Fibroblast of mammary gland (primary cell): ENCODE measurements at regions not wholly inside any gene's neighbourhood (a gene's known extent, or its start where the extent isn't known, plus 50 kb on each side); places are given as distances from the start of the nearest gene placed in this dataset.

ENCODE experiments used
- DNase-seq: peaks from one replicate; pipeline ENCODE4 v3.0.0-alpha.2; 2010; ENCODE audit warnings: low read depth
- H3K4me3 ChIP-seq: 2 replicates; pipeline ENCODE4 v1.5.1; 2011; ENCODE audit warnings: low read depth, mild to moderate bottlenecking, low read length, moderate library complexity; ENCODE audit not compliant: control insufficient read depth
- TF ChIP-seq, protein P1 (sequence below): conservative IDR thresholded peaks from 2 replicates; pipeline ENCODE4 v1.5.1; 2011; ENCODE audit warnings: low read depth, low read length, inconsistent platforms; ENCODE audit not compliant: control insufficient read depth, insufficient read depth

GRCh38 chr2:21710496-21710895 is 586.7 kb downstream of the TDRD15 start:
- DNase-seq = no peak
- H3K4me3 ChIP-seq = no peak overlapping the region
- TF ChIP-seq, protein P1, sequence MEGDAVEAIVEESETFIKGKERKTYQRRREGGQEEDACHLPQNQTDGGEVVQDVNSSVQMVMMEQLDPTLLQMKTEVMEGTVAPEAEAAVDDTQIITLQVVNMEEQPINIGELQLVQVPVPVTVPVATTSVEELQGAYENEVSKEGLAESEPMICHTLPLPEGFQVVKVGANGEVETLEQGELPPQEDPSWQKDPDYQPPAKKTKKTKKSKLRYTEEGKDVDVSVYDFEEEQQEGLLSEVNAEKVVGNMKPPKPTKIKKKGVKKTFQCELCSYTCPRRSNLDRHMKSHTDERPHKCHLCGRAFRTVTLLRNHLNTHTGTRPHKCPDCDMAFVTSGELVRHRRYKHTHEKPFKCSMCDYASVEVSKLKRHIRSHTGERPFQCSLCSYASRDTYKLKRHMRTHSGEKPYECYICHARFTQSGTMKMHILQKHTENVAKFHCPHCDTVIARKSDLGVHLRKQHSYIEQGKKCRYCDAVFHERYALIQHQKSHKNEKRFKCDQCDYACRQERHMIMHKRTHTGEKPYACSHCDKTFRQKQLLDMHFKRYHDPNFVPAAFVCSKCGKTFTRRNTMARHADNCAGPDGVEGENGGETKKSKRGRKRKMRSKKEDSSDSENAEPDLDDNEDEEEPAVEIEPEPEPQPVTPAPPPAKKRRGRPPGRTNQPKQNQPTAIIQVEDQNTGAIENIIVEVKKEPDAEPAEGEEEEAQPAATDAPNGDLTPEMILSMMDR = no peak

DNA sequence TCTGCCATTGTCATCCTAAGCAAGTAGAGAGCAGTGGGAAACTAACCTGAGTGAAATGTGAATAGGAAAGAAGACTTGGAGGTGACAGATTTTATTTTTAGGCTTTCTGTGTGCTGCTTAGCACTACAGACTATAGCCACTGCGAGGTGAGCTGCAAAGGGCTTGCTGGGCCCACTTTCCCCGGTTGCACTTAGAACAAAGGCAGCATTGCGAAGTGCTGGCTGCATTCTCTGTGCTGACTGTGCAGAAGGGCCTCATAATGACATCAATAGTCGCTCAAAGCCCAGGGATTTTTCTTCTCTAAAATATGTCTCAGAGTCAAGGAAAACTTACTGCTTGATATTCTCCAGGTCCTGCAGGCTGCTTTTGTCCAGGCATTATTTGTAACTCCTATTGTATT is 592.1 kb downstream of the TDRD15 start:
- H3K4me3 ChIP-seq = no peak overlapping the region
- DNase-seq = no peak
- TF ChIP-seq, protein P1 = no peak

GRCh38 chr2:21727101-21727500 is 603.3 kb downstream of the TDRD15 start:
- H3K4me3 ChIP-seq = no peak overlapping the region
- DNase-seq = no peak
- TF ChIP-seq, protein P1 = no peak

GRCh38 chr2:21728133-21728532 is 604.4 kb downstream of the TDRD15 start:
- no peak overlapping the region for H3K4me3 ChIP-seq
- TF ChIP-seq, protein P1 = no peak
- DNase-seq = no peak

DNA sequence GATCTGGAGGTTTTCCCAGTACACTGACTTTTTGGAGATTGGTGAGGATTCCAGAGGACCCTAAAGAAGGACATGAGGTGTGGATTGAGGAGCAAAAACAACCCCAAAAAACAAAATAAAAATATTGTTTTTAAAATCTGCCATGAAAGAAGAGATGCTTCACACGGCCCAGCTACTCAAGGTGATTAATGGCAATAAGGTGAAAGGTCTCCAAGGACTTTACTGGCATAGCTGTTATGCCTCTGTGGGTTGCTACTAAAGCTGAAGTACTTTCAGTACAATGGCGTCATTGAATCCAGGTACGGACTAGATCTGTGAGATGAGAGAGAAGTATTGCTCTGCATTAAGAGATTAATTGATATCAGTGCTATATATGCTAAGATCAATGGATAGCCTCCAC is 606.4 kb downstream of the TDRD15 start:
- H3K4me3 ChIP-seq = no peak overlapping the region
- no peak for DNase-seq
- TF ChIP-seq, protein P1 = no peak

DNA sequence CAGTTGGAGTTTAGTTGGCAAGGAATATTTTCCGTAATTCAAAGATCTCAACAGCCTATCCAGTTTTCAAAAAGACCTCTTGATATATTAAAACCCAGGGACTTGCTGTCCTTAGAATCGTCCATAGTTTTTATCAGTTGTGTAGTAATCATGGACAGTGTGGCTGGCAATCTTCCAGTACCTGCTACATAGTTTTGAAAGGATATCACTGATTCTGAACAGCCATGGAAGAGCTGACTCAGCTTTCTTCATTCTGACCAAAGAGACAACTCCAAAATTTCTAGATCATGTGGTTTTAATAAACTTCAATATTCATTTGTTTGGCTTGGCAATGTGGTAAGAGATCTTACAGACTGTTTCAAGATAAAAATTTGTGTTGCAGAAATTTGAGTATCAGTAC is 616.7 kb downstream of the TDRD15 start:
- H3K4me3 ChIP-seq = no peak overlapping the region
- TF ChIP-seq, protein P1 = no peak
- DNase-seq = peak; percentile 4

GRCh38 chr2:21746499-21746898 is 622.7 kb downstream of the TDRD15 start:
- TF ChIP-seq, protein P1 = no peak
- H3K4me3 ChIP-seq = no peak overlapping the region
- DNase-seq = no peak
